Coronary artery (tissue), 2 donors: ENCODE measurements at regions not wholly inside any gene's neighbourhood (a gene's known extent, or its start where the extent isn't known, plus 50 kb on each side); places are given as distances from the start of the nearest gene placed in this dataset.

Source experiments
- DNase-seq: peaks from one replicate; pipeline ENCODE4 v3.0.0-alpha.2; 2017; ENCODE audit warnings: low spot score
- H3K27ac ChIP-seq, 2 donors: fragments of 200-600 bp; sonication (generic); one replicate each; pipeline ENCODE4 v1.5.1; 2016 to 2019
- H3K4me3 ChIP-seq: fragments of 200-600 bp; sonication (generic); 2 replicates; pipeline ENCODE4 v1.5.1; 2016; ENCODE audit warnings: mild to moderate bottlenecking, moderate library complexity
- TF ChIP-seq, protein P1 (sequence below): fragments of 200-600 bp; sonication (generic); IDR thresholded peaks from one replicate; pipeline ENCODE4 v1.5.1; 2019; ENCODE audit warnings: antibody characterized with exemption

DNA sequence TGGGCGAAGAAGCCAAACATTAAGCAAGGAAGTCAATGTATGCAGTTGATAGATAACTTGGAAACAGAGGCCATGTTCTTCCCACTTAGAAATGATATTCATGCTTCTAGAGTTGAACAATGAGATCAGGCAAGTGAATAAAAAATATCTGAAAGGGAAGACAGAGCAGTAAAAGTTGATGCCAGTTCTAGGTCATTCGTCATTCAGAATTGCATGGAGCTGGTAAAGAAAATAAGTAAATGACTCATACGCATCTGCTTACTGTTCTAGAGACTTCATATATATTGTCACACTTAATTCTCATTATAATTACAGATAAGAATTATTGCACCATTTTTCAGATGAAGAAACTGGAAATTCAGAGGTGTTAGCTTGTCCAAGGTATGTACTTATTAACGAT is 158.9 kb upstream of the FERD3L start:
- TF ChIP-seq, protein P1, sequence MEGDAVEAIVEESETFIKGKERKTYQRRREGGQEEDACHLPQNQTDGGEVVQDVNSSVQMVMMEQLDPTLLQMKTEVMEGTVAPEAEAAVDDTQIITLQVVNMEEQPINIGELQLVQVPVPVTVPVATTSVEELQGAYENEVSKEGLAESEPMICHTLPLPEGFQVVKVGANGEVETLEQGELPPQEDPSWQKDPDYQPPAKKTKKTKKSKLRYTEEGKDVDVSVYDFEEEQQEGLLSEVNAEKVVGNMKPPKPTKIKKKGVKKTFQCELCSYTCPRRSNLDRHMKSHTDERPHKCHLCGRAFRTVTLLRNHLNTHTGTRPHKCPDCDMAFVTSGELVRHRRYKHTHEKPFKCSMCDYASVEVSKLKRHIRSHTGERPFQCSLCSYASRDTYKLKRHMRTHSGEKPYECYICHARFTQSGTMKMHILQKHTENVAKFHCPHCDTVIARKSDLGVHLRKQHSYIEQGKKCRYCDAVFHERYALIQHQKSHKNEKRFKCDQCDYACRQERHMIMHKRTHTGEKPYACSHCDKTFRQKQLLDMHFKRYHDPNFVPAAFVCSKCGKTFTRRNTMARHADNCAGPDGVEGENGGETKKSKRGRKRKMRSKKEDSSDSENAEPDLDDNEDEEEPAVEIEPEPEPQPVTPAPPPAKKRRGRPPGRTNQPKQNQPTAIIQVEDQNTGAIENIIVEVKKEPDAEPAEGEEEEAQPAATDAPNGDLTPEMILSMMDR = no peak
- H3K27ac ChIP-seq = no peak overlapping the region
- H3K4me3 ChIP-seq = no peak overlapping the region
- DNase-seq = no peak

DNA sequence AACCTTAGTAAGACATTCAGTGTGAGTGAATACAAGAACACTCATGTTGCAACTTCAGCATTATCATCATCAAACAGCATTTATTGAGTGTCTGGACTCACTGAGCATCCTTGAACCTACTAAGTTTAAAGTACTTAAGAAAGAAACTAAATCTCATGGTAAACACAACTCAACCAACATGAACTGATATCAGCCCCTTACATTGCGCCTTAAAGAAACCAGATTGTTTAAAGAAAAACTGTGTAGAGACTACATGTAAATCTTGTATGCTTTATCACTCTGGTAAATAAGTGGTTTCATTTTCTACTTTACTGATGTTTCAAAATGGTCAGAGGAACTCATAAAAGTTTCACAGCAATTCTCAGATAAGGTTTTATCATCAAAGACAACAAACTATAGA is 157.5 kb upstream of the FERD3L start:
- TF ChIP-seq, protein P1 = no peak
- H3K27ac ChIP-seq = no peak overlapping the region
- no peak overlapping the region for H3K4me3 ChIP-seq
- no peak for DNase-seq

DNA sequence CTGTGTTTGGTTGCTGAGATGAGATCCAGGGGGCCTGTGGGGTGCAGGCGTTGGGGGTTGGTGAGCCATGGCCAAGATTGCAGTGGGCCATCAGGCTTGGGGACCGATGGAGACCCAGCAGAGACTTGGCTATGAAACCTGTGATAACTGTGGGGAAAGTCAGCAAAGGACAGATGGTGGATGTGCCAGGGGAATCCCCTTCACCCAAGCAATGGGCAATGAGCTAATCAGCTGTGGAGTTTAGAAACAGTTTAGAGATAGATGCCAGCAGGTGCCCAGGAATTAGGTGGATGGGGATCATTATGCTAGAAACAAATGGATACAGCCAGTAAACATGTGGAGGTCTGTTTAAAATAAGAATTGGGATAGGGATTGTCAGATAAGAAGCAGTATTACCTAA is 151.4 kb upstream of the FERD3L start:
- Histone ChIP-seq H3K4me3 (no peak overlapping the region), H3K27ac (no peak overlapping the region)
- DNase-seq = no peak
- TF ChIP-seq, protein P1 = no peak

DNA sequence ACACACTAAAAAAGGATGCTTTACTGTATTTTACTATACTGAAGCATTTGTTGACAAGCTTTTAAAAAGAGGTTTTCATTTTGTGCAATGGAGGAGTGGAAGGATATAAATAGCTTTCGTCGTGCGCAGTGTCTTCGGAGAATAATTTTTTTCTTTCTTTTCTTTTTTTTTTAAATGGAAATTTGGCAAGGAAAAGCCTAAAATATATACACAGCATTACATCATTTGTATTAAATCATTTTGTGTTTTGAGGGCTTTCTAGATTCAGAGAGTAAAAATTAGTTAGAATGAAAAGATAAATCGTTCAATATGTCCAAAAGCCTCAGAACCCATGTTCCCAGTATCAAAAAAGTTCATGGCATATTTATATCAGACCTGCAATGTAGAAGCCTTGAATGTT is 150.2 kb upstream of the FERD3L start:
- TF ChIP-seq, protein P1 = no peak
- Histone ChIP-seq H3K27ac (no peak overlapping the region), H3K4me3 (no peak overlapping the region)
- DNase-seq = no peak

DNA sequence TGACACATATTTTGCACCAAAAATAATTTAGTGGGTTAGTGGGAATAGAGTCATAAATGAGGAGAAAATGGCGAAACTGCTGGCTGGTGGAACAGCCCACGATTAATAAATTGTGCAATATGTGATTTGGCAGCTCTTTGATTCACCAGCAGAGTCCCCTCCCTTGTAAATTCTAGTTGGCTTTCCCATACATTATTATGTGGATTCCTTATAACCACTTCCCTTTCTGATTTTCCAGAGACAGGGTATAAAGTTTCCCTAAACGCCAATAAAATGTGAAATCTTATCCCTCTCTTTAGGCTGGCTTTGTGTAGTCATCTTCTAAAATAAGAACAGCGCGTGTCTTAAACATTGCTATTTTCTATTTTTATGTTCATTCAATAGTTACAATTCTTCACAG is 149.4 kb upstream of the FERD3L start:
- DNase-seq = no peak
- Histone ChIP-seq H3K4me3 (no peak overlapping the region), H3K27ac (no peak overlapping the region)
- TF ChIP-seq, protein P1 = no peak

DNA sequence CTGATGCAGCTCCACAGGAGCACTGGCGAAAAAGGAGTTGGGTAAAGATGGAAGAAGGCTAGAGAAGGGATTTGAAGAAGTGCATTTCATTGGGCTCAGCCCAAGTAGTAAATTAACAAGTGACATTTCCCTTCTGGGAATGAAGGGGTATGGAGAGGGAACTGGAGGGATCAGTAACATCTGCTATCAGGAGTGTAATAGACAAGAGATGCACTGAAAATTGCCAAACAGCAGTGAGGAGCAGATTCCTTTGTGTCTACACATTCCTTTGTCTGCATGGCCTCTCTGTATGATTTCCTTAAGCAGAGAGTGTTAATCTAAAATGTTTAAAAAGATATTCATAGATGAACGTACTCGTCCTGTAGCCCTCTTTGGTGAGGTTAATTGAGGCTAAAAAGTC is 148.2 kb upstream of the FERD3L start:
- Histone ChIP-seq H3K27ac (no peak overlapping the region), H3K4me3 (no peak overlapping the region)
- DNase-seq = no peak
- TF ChIP-seq, protein P1 = no peak

DNA sequence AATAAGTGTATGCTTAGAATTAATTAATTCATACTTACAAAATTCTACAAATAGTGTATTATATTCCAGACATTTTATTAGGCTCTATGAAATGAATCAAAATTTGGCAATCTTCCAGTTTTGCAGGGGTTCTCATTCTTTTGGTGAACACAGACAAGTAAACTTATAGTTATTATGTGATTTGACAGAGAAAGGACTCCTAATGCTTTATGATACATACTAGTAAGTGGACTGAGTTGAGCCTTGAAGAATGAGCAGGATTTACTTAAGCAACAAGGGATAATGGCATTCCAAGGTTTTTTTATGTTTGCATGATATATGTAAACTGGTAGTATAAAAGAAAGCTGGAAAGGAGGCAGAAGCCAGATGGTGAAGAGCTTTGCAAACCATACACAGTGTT is 145.7 kb upstream of the FERD3L start:
- no peak for DNase-seq
- Histone ChIP-seq H3K4me3 (no peak overlapping the region), H3K27ac (no peak overlapping the region)
- TF ChIP-seq, protein P1 = no peak
